Neural cell (in vitro differentiated cells): ENCODE measurements at regions not wholly inside any gene's neighbourhood (a gene's known extent, or its start where the extent isn't known, plus 50 kb on each side); places are given as distances from the start of the nearest gene placed in this dataset.

ENCODE experiments used
- CTCF ChIP-seq: fragments of 450-650 bp; IDR thresholded peaks from 2 replicates; pipeline ENCODE4 v1.5.1; 2014; ENCODE audit warnings: antibody characterized with exemption, mild to moderate bottlenecking, moderate library complexity; ENCODE audit not compliant: poor library complexity, severe bottlenecking
- EP300 ChIP-seq: fragments of 450-650 bp; conservative IDR thresholded peaks from 2 replicates; pipeline ENCODE4 v1.6.1; 2014; ENCODE audit warnings: antibody characterized with exemption, mild to moderate bottlenecking, moderate library complexity; ENCODE audit not compliant: poor library complexity, severe bottlenecking
- EZH2 ChIP-seq: fragments of 200-600, 300-800 bp; shearing (Covaris generic), sonication (generic); IDR thresholded peaks from 2 replicates; pipeline ENCODE4 v1.6.1; 2014; ENCODE audit warnings: antibody characterized with exemption, low read length, borderline replicate concordance, mild to moderate bottlenecking; ENCODE audit not compliant: insufficient read depth, poor library complexity, severe bottlenecking
- REST ChIP-seq: IDR thresholded peaks from 2 replicates; pipeline ENCODE4 v1.6.1; 2012; ENCODE audit warnings: borderline replicate concordance

GRCh38 chr4:28890949-28891775 lies 1829.0 kb upstream of the PCDH7 start:
- peak; percentile 79 for TF ChIP-seq REST
- TF ChIP-seq EZH2: no peak
- no peak for TF ChIP-seq CTCF
- peak; percentile 88 for TF ChIP-seq EP300
